ENCODE measurements at regions not wholly inside any gene's neighbourhood (a gene's known extent, or its start where the extent isn't known, plus 50 kb on each side); places are given as distances from the start of the nearest gene placed in this dataset.
"Not testable (repeated sequence)": the region's sequence is repeated elsewhere in the genome, so short reads cannot be mapped to it uniquely, and the experiment has no call there.

GRCh38 chr7:55707410-55707809, 135.1 kb upstream of the VOPP1 start:
- not testable (repeated sequence) for H3K4me3 ChIP-seq; H3K9ac ChIP-seq (ENCODE audit: insufficient read depth in 1 of 2, low read length in 2 of 2); H3K4me1 ChIP-seq (ENCODE audit: control insufficient read depth in 5 of 5, insufficient read depth in 5 of 5, low read length in 5 of 5); DNase-seq; H3K27ac ChIP-seq (ENCODE audit: low read depth in 1 of 2, low read length in 1 of 2); H3K36me3 ChIP-seq (ENCODE audit: control insufficient read depth in 4 of 4, insufficient read depth in 4 of 4, low read length in 4 of 4); ATAC-seq (ENCODE audit: insufficient read depth, low FRiP score); H3K27me3 ChIP-seq (ENCODE audit: control insufficient read depth in 3 of 3, insufficient read depth in 3 of 3, low read length in 2 of 3); H3K9me3 ChIP-seq (ENCODE audit: control insufficient read depth in 4 of 4, insufficient read depth in 3 of 4, low read length in 3 of 4)
- 67 to 77% methylated on average over 1 of the region's 3 CpGs for WGBS, 2 donors

- not testable (repeated sequence) for H3K4me1 ChIP-seq (ENCODE audit: control insufficient read depth in 5 of 5, insufficient read depth in 5 of 5, low read length in 5 of 5); H3K27ac ChIP-seq (ENCODE audit: low read depth in 1 of 2, low read length in 1 of 2); ATAC-seq (ENCODE audit: insufficient read depth, low FRiP score); DNase-seq; H3K9me3 ChIP-seq (ENCODE audit: control insufficient read depth in 4 of 4, insufficient read depth in 3 of 4, low read length in 3 of 4); H3K4me3 ChIP-seq; H3K27me3 ChIP-seq (ENCODE audit: control insufficient read depth in 3 of 3, insufficient read depth in 3 of 3, low read length in 2 of 3); H3K9ac ChIP-seq (ENCODE audit: insufficient read depth in 1 of 2, low read length in 2 of 2); H3K36me3 ChIP-seq (ENCODE audit: control insufficient read depth in 4 of 4, insufficient read depth in 4 of 4, low read length in 4 of 4)
- 58 to 82% methylated on average over 2 to 5 of the region's 5 CpGs for WGBS, 2 donors
These were observed 134.3 kb upstream of the VOPP1 start for GRCh38 chr7:55706451-55707195.

GRCh38 chr7:55705728-55706450, 133.6 kb upstream of the VOPP1 start:
- DNase-seq; H3K4me3 ChIP-seq; H3K9me3 ChIP-seq (ENCODE audit: control insufficient read depth in 4 of 4, insufficient read depth in 3 of 4, low read length in 3 of 4); H3K27me3 ChIP-seq (ENCODE audit: control insufficient read depth in 3 of 3, insufficient read depth in 3 of 3, low read length in 2 of 3); H3K36me3 ChIP-seq (ENCODE audit: control insufficient read depth in 4 of 4, insufficient read depth in 4 of 4, low read length in 4 of 4); ATAC-seq (ENCODE audit: insufficient read depth, low FRiP score); H3K4me1 ChIP-seq (ENCODE audit: control insufficient read depth in 5 of 5, insufficient read depth in 5 of 5, low read length in 5 of 5); H3K27ac ChIP-seq (ENCODE audit: low read depth in 1 of 2, low read length in 1 of 2); H3K9ac ChIP-seq (ENCODE audit: insufficient read depth in 1 of 2, low read length in 2 of 2): not testable (repeated sequence)
- WGBS, 2 donors: 89 to 92% methylated on average over 5 of the region's 5 CpGs

GRCh38 chr7:55702831-55703230, 130.5 kb upstream of the VOPP1 start:
- not testable (repeated sequence) for H3K27me3 ChIP-seq (ENCODE audit: control insufficient read depth in 3 of 3, insufficient read depth in 3 of 3, low read length in 2 of 3); H3K9me3 ChIP-seq (ENCODE audit: control insufficient read depth in 4 of 4, insufficient read depth in 3 of 4, low read length in 3 of 4); H3K27ac ChIP-seq (ENCODE audit: low read depth in 1 of 2, low read length in 1 of 2); ATAC-seq (ENCODE audit: insufficient read depth, low FRiP score); H3K36me3 ChIP-seq (ENCODE audit: control insufficient read depth in 4 of 4, insufficient read depth in 4 of 4, low read length in 4 of 4); H3K4me3 ChIP-seq; H3K4me1 ChIP-seq (ENCODE audit: control insufficient read depth in 5 of 5, insufficient read depth in 5 of 5, low read length in 5 of 5); H3K9ac ChIP-seq (ENCODE audit: insufficient read depth in 1 of 2, low read length in 2 of 2)
- peak in 2 of 3 donors; percentile 10 to 17 for DNase-seq
- 85 to 87% methylated on average over 6 of the region's 6 CpGs for WGBS, 2 donors

GRCh38 chr7:55699450-55699842, 127.1 kb upstream of the VOPP1 start:
- not testable (repeated sequence) for DNase-seq; ATAC-seq (ENCODE audit: insufficient read depth, low FRiP score); H3K27me3 ChIP-seq (ENCODE audit: control insufficient read depth in 3 of 3, insufficient read depth in 3 of 3, low read length in 2 of 3); H3K9me3 ChIP-seq (ENCODE audit: control insufficient read depth in 4 of 4, insufficient read depth in 3 of 4, low read length in 3 of 4); H3K36me3 ChIP-seq (ENCODE audit: control insufficient read depth in 4 of 4, insufficient read depth in 4 of 4, low read length in 4 of 4); H3K4me3 ChIP-seq; H3K27ac ChIP-seq (ENCODE audit: low read depth in 1 of 2, low read length in 1 of 2); H3K9ac ChIP-seq (ENCODE audit: insufficient read depth in 1 of 2, low read length in 2 of 2); H3K4me1 ChIP-seq (ENCODE audit: control insufficient read depth in 5 of 5, insufficient read depth in 5 of 5, low read length in 5 of 5)
- WGBS, 2 donors: 71 to 85% methylated on average over 5 of the region's 5 CpGs

GRCh38 chr7:55698607-55699449, 126.5 kb upstream of the VOPP1 start:
- not testable (repeated sequence) for H3K9ac ChIP-seq (ENCODE audit: insufficient read depth in 1 of 2, low read length in 2 of 2); H3K4me1 ChIP-seq (ENCODE audit: control insufficient read depth in 5 of 5, insufficient read depth in 5 of 5, low read length in 5 of 5); H3K27ac ChIP-seq (ENCODE audit: low read depth in 1 of 2, low read length in 1 of 2); H3K9me3 ChIP-seq (ENCODE audit: control insufficient read depth in 4 of 4, insufficient read depth in 3 of 4, low read length in 3 of 4); H3K4me3 ChIP-seq; ATAC-seq (ENCODE audit: insufficient read depth, low FRiP score); H3K36me3 ChIP-seq (ENCODE audit: control insufficient read depth in 4 of 4, insufficient read depth in 4 of 4, low read length in 4 of 4); H3K27me3 ChIP-seq (ENCODE audit: control insufficient read depth in 3 of 3, insufficient read depth in 3 of 3, low read length in 2 of 3)
- WGBS, 2 donors: 57 to 69% methylated on average over 10 to 14 of the region's 14 CpGs
- peak in 1 of 3 donors; percentile 15 for DNase-seq

GRCh38 chr7:55695893-55696701, 123.8 kb upstream of the VOPP1 start:
- H3K9ac ChIP-seq (ENCODE audit: insufficient read depth in 1 of 2, low read length in 2 of 2); ATAC-seq (ENCODE audit: insufficient read depth, low FRiP score); H3K27ac ChIP-seq (ENCODE audit: low read depth in 1 of 2, low read length in 1 of 2); H3K4me1 ChIP-seq (ENCODE audit: control insufficient read depth in 5 of 5, insufficient read depth in 5 of 5, low read length in 5 of 5); H3K9me3 ChIP-seq (ENCODE audit: control insufficient read depth in 4 of 4, insufficient read depth in 3 of 4, low read length in 3 of 4); H3K4me3 ChIP-seq; H3K36me3 ChIP-seq (ENCODE audit: control insufficient read depth in 4 of 4, insufficient read depth in 4 of 4, low read length in 4 of 4); H3K27me3 ChIP-seq (ENCODE audit: control insufficient read depth in 3 of 3, insufficient read depth in 3 of 3, low read length in 2 of 3): not testable (repeated sequence)
- WGBS, 2 donors: 52 to 53% methylated on average over 5 of the region's 6 CpGs
- DNase-seq: peak in 2 of 3 donors; percentile 51 to 54
